ENCODE measurements at regions not wholly inside any gene's neighbourhood (a gene's known extent, or its start where the extent isn't known, plus 50 kb on each side); places are given as distances from the start of the nearest gene placed in this dataset.
"Not testable (repeated sequence)": the region's sequence is repeated elsewhere in the genome, so short reads cannot be mapped to it uniquely, and the experiment has no call there.

DNA sequence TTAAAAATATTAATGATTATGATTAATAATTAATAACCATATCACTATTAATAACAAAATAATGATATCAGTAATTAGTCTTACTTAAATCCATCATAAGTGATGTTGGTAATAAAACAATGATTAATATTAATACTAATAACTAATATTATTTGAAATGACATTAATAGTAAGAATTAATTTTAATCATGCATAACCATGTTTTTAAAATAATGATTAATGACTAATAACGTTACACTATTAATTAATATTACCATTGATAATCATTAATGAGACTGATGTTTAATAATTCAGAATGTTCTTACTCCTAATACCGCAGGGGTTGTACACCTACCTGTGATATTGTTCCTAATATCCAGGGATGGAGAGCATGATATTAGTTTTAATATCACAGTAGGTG lies 53.4 kb upstream of the FRG2C start:
- DNase-seq (ENCODE audit: low read depth in 1 of 2, low spot score in 1 of 2) = no peak
- no peak for TF ChIP-seq JUND (IDR thresholded peaks at IDR 0.05; ENCODE audit: low read depth)
- in situ Hi-C loops (cut with HindIII; ENCODE audit: low pct_unique_long_range_greater_than_20kb, low sequenced_read_pairs) = no loop called here

DNA sequence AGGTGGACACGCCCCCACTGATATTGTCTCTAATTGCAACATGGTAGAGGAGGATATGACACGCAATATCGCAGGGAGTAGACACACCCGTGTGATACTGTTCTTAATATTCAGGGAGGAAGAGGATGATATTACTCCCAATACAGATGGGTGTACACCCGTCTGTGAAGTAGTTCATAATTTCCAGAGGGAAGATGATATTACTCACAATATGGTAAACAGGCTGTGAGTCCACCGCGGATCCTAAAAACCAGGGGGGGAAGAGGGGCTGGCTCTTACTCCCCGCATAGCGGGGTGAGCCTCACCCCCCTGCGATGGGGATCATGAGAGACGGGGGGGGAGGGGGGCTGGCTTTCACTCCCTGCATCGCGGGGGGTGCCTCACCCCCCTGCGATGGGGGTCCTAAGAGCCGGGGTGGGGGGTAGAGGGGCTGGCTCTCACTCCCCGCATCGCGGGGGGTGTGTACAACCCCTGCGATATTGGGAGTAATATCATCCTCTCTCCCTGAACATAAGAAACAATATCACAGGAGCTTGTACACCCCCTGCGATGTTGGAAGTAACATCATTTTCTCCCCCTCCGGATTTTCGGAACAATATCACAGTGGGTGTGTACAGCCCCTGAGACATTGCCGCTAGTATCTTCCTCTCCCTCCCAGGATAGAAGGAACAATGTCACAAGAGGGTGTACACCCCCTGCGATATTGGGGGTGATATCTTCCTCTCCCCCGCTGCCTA lies 52.2 kb upstream of the FRG2C start:
- DNase-seq (ENCODE audit: low read depth in 1 of 2, low spot score in 1 of 2); in situ Hi-C loops (cut with HindIII; ENCODE audit: low pct_unique_long_range_greater_than_20kb, low sequenced_read_pairs): not testable (repeated sequence)
